ENCODE measurements at regions not wholly inside any gene's neighbourhood (a gene's known extent, or its start where the extent isn't known, plus 50 kb on each side); places are given as distances from the start of the nearest gene placed in this dataset.

DNA sequence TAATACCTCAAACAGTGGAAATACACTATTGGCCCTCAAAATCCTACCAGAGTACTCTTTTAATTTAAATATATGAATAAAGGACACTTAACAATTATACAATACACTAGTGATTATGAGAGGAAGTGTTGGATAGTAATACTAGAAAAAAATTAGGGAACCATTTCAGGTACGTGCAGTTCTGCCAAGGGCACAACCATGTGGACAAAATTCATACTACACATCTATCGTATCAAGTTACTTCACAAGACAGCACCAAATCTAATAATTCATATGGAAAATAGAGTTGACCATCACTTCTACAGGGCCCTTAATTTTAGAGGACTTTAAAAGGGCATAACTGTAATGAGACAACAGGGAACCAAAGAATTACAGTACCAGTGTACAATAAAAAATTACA is 69.2 kb upstream of the ZCCHC13 start:
- TF ChIP-seq REST (IDR thresholded peaks at IDR 0.05): no peak
- no peak for TF ChIP-seq MAZ (IDR thresholded peaks at IDR 0.05; ENCODE audit: borderline replicate concordance, low read depth, low read length)
- no peak; the same call in 2 of the 3 replicates for TF ChIP-seq SMC3 (IDR thresholded peaks at IDR 0.05)
- TF ChIP-seq POLR2A (IDR thresholded peaks at IDR 0.05; ENCODE audit: low read length): no peak
- TF ChIP-seq, protein P1, sequence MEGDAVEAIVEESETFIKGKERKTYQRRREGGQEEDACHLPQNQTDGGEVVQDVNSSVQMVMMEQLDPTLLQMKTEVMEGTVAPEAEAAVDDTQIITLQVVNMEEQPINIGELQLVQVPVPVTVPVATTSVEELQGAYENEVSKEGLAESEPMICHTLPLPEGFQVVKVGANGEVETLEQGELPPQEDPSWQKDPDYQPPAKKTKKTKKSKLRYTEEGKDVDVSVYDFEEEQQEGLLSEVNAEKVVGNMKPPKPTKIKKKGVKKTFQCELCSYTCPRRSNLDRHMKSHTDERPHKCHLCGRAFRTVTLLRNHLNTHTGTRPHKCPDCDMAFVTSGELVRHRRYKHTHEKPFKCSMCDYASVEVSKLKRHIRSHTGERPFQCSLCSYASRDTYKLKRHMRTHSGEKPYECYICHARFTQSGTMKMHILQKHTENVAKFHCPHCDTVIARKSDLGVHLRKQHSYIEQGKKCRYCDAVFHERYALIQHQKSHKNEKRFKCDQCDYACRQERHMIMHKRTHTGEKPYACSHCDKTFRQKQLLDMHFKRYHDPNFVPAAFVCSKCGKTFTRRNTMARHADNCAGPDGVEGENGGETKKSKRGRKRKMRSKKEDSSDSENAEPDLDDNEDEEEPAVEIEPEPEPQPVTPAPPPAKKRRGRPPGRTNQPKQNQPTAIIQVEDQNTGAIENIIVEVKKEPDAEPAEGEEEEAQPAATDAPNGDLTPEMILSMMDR (IDR thresholded peaks at IDR 0.05): peak; percentile 10; the same call in 1 of the 3 replicates
- no peak for TF ChIP-seq RCOR1 (IDR thresholded peaks at IDR 0.05; ENCODE audit: low read depth, low read length)
- TF ChIP-seq, protein P2, sequence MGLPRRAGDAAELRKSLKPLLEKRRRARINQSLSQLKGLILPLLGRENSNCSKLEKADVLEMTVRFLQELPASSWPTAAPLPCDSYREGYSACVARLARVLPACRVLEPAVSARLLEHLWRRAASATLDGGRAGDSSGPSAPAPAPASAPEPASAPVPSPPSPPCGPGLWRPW (IDR thresholded peaks at IDR 0.05): no peak
- TF ChIP-seq, protein P3, sequence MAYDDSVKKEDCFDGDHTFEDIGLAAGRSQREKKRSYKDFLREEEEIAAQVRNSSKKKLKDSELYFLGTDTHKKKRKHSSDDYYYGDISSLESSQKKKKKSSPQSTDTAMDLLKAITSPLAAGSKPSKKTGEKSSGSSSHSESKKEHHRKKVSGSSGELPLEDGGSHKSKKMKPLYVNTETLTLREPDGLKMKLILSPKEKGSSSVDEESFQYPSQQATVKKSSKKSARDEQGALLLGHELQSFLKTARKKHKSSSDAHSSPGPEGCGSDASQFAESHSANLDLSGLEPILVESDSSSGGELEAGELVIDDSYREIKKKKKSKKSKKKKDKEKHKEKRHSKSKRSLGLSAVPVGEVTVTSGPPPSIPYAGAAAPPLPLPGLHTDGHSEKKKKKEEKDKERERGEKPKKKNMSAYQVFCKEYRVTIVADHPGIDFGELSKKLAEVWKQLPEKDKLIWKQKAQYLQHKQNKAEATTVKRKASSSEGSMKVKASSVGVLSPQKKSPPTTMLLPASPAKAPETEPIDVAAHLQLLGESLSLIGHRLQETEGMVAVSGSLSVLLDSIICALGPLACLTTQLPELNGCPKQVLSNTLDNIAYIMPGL (CRISPR knock-in tag; IDR thresholded peaks at IDR 0.05; ENCODE audit: borderline replicate concordance): no peak

Measured in A549 (cell line).